HepG2 (cell line): ENCODE measurements at regions not wholly inside any gene's neighbourhood (a gene's known extent, or its start where the extent isn't known, plus 50 kb on each side); places are given as distances from the start of the nearest gene placed in this dataset.

Source experiments
- CC2D1A ChIP-seq: sonication (generic); formaldehyde crosslinking; IDR thresholded peaks from 2 replicates; pipeline ENCODE4 v1.8.1; 2023; ENCODE audit warnings: mild to moderate bottlenecking, missing genetic modification reagents
- EZH2 ChIP-seq: conservative IDR thresholded peaks from 2 replicates; pipeline ENCODE4 v1.6.1; 2012; ENCODE audit warnings: mild to moderate bottlenecking, low read depth, low read length, moderate library complexity
- GTF2F1 ChIP-seq: fragments of 150-350 bp; IDR thresholded peaks from 2 replicates; pipeline ENCODE4 v1.6.1; 2014; ENCODE audit warnings: low read length
- KAT7 ChIP-seq: IDR thresholded peaks from 2 replicates; pipeline ENCODE4 v1.6.1; 2018; ENCODE audit warnings: borderline replicate concordance, missing compliant biosample characterization
- REXO4 ChIP-seq: sonication (generic); formaldehyde crosslinking; IDR thresholded peaks from 2 replicates; pipeline ENCODE4 v1.8.0; 2022; ENCODE audit warnings: missing genetic modification reagents, mild to moderate bottlenecking, borderline replicate concordance
- RORA ChIP-seq: sonication (generic); formaldehyde crosslinking; IDR thresholded peaks from 2 replicates; pipeline ENCODE4 v1.5.0; 2020; ENCODE audit warnings: mild to moderate bottlenecking, missing genetic modification reagents, moderate library complexity
- SMC3 ChIP-seq: IDR thresholded peaks from 2 replicates; pipeline ENCODE4 v1.6.1; 2011; ENCODE audit warnings: low read length, improper control_type of control experiment
- ZNF589 ChIP-seq: sonication (generic); formaldehyde crosslinking; conservative IDR thresholded peaks from 2 replicates; pipeline ENCODE4 v1.8.0; 2022; ENCODE audit warnings: mild to moderate bottlenecking, moderate library complexity, missing genetic modification reagents
- TF ChIP-seq, protein P1 (sequence below): sonication (generic); formaldehyde crosslinking; IDR thresholded peaks from 2 replicates; pipeline ENCODE4 v1.8.0; 2022; ENCODE audit warnings: mild to moderate bottlenecking, missing genetic modification reagents, moderate library complexity
- TF ChIP-seq, protein P2 (sequence below): sonication (generic); formaldehyde crosslinking; IDR thresholded peaks from 2 replicates; pipeline ENCODE4 v1.5.0; 2020; ENCODE audit warnings: mild to moderate bottlenecking, missing genetic modification reagents, moderate library complexity
- TF ChIP-seq, protein P3 (sequence below): sonication (generic); formaldehyde crosslinking; IDR thresholded peaks from 2 replicates; pipeline ENCODE4 v1.8.0; 2022; ENCODE audit warnings: mild to moderate bottlenecking, missing genetic modification reagents
- TF ChIP-seq, protein P4 (sequence below): sonication (generic); formaldehyde crosslinking; IDR thresholded peaks from 2 replicates; pipeline ENCODE4 v1.4.0; 2020; ENCODE audit warnings: missing genetic modification reagents
- TF ChIP-seq, protein P5 (sequence below): sonication (generic); formaldehyde crosslinking; IDR thresholded peaks from 2 replicates; pipeline ENCODE4 v1.4.0; 2020; ENCODE audit warnings: missing genetic modification reagents

DNA sequence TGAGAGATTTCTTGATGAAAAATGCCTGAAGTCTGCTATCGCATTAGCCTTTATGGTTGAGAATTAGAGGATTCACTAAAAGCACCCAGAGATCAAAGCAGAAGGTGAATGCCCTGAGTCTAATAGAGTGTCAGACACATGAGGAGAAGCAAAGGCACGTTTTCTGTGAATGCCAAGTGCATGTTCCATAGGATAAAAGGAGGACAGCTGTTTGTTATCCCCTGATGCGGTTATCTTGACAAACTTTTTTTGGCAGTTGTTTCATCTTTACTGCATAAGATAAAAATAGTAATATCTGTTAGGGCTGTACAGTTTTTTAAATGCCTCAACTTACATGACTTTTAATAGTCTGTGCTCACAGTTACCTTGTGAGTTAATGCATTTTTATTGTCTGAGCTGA is 65.3 kb upstream of the CD96 start:
- TF ChIP-seq SMC3 (no peak), ZNF589 (CRISPR knock-in tag) (no peak), RORA (CRISPR knock-in tag) (no peak), EZH2 (no peak), CC2D1A (CRISPR knock-in tag) (no peak), REXO4 (CRISPR knock-in tag) (no peak), KAT7 (CRISPR knock-in tag) (no peak), GTF2F1 (no peak)
- TF ChIP-seq, protein P1, sequence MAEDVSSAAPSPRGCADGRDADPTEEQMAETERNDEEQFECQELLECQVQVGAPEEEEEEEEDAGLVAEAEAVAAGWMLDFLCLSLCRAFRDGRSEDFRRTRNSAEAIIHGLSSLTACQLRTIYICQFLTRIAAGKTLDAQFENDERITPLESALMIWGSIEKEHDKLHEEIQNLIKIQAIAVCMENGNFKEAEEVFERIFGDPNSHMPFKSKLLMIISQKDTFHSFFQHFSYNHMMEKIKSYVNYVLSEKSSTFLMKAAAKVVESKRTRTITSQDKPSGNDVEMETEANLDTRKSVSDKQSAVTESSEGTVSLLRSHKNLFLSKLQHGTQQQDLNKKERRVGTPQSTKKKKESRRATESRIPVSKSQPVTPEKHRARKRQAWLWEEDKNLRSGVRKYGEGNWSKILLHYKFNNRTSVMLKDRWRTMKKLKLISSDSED (CRISPR knock-in tag), result no peak
- TF ChIP-seq, protein P2, sequence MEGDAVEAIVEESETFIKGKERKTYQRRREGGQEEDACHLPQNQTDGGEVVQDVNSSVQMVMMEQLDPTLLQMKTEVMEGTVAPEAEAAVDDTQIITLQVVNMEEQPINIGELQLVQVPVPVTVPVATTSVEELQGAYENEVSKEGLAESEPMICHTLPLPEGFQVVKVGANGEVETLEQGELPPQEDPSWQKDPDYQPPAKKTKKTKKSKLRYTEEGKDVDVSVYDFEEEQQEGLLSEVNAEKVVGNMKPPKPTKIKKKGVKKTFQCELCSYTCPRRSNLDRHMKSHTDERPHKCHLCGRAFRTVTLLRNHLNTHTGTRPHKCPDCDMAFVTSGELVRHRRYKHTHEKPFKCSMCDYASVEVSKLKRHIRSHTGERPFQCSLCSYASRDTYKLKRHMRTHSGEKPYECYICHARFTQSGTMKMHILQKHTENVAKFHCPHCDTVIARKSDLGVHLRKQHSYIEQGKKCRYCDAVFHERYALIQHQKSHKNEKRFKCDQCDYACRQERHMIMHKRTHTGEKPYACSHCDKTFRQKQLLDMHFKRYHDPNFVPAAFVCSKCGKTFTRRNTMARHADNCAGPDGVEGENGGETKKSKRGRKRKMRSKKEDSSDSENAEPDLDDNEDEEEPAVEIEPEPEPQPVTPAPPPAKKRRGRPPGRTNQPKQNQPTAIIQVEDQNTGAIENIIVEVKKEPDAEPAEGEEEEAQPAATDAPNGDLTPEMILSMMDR, result no peak
- TF ChIP-seq, protein P3, sequence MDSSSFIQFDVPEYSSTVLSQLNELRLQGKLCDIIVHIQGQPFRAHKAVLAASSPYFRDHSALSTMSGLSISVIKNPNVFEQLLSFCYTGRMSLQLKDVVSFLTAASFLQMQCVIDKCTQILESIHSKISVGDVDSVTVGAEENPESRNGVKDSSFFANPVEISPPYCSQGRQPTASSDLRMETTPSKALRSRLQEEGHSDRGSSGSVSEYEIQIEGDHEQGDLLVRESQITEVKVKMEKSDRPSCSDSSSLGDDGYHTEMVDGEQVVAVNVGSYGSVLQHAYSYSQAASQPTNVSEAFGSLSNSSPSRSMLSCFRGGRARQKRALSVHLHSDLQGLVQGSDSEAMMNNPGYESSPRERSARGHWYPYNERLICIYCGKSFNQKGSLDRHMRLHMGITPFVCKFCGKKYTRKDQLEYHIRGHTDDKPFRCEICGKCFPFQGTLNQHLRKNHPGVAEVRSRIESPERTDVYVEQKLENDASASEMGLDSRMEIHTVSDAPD (CRISPR knock-in tag), result no peak
- TF ChIP-seq, protein P4, sequence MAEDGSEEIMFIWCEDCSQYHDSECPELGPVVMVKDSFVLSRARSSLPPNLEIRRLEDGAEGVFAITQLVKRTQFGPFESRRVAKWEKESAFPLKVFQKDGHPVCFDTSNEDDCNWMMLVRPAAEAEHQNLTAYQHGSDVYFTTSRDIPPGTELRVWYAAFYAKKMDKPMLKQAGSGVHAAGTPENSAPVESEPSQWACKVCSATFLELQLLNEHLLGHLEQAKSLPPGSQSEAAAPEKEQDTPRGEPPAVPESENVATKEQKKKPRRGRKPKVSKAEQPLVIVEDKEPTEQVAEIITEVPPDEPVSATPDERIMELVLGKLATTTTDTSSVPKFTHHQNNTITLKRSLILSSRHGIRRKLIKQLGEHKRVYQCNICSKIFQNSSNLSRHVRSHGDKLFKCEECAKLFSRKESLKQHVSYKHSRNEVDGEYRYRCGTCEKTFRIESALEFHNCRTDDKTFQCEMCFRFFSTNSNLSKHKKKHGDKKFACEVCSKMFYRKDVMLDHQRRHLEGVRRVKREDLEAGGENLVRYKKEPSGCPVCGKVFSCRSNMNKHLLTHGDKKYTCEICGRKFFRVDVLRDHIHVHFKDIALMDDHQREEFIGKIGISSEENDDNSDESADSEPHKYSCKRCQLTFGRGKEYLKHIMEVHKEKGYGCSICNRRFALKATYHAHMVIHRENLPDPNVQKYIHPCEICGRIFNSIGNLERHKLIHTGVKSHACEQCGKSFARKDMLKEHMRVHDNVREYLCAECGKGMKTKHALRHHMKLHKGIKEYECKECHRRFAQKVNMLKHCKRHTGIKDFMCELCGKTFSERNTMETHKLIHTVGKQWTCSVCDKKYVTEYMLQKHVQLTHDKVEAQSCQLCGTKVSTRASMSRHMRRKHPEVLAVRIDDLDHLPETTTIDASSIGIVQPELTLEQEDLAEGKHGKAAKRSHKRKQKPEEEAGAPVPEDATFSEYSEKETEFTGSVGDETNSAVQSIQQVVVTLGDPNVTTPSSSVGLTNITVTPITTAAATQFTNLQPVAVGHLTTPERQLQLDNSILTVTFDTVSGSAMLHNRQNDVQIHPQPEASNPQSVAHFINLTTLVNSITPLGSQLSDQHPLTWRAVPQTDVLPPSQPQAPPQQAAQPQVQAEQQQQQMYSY (CRISPR knock-in tag), result no peak
- TF ChIP-seq, protein P5, sequence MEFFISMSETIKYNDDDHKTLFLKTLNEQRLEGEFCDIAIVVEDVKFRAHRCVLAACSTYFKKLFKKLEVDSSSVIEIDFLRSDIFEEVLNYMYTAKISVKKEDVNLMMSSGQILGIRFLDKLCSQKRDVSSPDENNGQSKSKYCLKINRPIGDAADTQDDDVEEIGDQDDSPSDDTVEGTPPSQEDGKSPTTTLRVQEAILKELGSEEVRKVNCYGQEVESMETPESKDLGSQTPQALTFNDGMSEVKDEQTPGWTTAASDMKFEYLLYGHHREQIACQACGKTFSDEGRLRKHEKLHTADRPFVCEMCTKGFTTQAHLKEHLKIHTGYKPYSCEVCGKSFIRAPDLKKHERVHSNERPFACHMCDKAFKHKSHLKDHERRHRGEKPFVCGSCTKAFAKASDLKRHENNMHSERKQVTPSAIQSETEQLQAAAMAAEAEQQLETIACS (CRISPR knock-in tag), result no peak
